DOHH2 (cell line): ENCODE measurements at regions not wholly inside any gene's neighbourhood (a gene's known extent, or its start where the extent isn't known, plus 50 kb on each side); places are given as distances from the start of the nearest gene placed in this dataset.

Experiments
- EZH2phosphoT487 ChIP-seq: fragments of 200-600 bp; sonication (generic); IDR thresholded peaks from 2 replicates; pipeline ENCODE4 v1.6.1; 2017; ENCODE audit warnings: borderline replicate concordance, mild to moderate bottlenecking, antibody characterized with exemption, low read length, moderate library complexity, mixed read lengths
- TF ChIP-seq, protein P1 (sequence below): fragments of 200-600 bp; sonication (generic); IDR thresholded peaks from one replicate; pipeline ENCODE4 v1.5.1; 2014; ENCODE audit warnings: antibody characterized with exemption, mild to moderate bottlenecking, low read depth, low read length; ENCODE audit not compliant: poor library complexity, severe bottlenecking

DNA sequence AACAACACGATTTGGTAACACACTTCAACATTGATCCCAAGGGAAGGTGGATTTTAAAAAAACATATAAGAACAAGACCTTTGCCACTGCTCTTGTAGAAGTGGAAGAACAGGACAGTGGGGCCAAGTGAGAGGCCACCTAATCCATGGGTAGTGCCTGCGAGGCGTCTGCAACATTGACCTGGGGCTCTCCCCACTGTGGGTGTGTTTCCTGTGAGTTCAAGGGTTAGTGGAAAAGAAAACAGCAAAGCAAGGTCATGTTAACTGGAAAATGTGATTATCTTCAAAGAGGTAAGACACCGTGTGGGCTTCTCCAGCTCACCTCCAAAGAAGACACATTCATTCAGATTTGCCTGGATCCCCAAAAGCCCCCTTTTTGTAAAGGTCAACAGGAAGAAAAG is 327.0 kb downstream of the UQCRFS1 start:
- TF ChIP-seq, protein P1, sequence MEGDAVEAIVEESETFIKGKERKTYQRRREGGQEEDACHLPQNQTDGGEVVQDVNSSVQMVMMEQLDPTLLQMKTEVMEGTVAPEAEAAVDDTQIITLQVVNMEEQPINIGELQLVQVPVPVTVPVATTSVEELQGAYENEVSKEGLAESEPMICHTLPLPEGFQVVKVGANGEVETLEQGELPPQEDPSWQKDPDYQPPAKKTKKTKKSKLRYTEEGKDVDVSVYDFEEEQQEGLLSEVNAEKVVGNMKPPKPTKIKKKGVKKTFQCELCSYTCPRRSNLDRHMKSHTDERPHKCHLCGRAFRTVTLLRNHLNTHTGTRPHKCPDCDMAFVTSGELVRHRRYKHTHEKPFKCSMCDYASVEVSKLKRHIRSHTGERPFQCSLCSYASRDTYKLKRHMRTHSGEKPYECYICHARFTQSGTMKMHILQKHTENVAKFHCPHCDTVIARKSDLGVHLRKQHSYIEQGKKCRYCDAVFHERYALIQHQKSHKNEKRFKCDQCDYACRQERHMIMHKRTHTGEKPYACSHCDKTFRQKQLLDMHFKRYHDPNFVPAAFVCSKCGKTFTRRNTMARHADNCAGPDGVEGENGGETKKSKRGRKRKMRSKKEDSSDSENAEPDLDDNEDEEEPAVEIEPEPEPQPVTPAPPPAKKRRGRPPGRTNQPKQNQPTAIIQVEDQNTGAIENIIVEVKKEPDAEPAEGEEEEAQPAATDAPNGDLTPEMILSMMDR, result no peak
- TF ChIP-seq EZH2phosphoT487, result no peak
